ENCODE measurements at regions not wholly inside any gene's neighbourhood (a gene's known extent, or its start where the extent isn't known, plus 50 kb on each side); places are given as distances from the start of the nearest gene placed in this dataset.

DNA sequence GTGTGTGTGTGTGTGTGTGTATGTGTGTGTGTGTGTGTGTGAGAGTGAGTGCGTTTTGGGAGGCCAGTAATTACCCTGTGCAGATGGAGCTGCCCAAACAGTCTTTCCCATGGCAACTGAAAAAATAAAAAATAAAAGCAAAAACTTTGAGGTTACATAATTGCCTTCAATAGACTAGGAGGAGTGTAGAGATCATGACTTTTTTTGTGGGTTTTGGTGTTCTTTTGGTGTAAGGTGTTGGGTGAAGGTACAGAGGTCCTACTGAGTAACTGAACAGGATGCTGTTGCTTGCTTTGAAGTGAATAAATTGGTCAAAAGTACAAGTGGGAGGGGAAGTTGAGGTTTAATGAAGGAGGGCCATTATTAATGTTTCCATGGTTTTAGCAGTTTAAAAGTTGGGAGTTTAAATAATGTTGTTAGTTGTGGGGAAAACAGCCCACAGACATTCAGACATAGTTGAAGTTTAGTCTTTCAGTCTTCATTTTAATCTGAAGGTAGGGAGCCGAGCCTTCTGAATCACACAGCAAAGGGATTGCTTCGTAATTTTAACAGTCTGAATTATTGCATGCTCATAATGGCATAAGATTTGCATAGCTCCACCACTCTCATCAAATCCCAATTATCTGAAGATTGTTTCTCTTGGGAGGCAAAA lies 251.4 kb downstream of the PRL start:
- H2AFZ ChIP-seq (ENCODE audit: low read length) = no peak overlapping the region
- no peaks in the 10 kb centered on the region for H3K9me2 ChIP-seq (replicated peaks; ENCODE audit: insufficient read depth, low read length)
- no peaks in the 10 kb centered on the region for H4K20me1 ChIP-seq (ENCODE audit: insufficient read depth, low read length)
- no peaks in the 10 kb centered on the region for H3K9me3 ChIP-seq (replicated peaks; ENCODE audit: insufficient read depth, low read length)
- TF ChIP-seq EZH2phosphoT487 (IDR thresholded peaks at IDR 0.05; ENCODE audit: low read length) (no peak), EZH2 (optimal IDR thresholded peaks at IDR 0.05; ENCODE audit: low read depth, low read length) (no peak)
- TF ChIP-seq, protein P1, sequence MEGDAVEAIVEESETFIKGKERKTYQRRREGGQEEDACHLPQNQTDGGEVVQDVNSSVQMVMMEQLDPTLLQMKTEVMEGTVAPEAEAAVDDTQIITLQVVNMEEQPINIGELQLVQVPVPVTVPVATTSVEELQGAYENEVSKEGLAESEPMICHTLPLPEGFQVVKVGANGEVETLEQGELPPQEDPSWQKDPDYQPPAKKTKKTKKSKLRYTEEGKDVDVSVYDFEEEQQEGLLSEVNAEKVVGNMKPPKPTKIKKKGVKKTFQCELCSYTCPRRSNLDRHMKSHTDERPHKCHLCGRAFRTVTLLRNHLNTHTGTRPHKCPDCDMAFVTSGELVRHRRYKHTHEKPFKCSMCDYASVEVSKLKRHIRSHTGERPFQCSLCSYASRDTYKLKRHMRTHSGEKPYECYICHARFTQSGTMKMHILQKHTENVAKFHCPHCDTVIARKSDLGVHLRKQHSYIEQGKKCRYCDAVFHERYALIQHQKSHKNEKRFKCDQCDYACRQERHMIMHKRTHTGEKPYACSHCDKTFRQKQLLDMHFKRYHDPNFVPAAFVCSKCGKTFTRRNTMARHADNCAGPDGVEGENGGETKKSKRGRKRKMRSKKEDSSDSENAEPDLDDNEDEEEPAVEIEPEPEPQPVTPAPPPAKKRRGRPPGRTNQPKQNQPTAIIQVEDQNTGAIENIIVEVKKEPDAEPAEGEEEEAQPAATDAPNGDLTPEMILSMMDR (IDR thresholded peaks at IDR 0.05; ENCODE audit: low read length) = no peak
- H3K27me3 ChIP-seq (replicated peaks; ENCODE audit: insufficient read depth, low read length) = no peaks in the 10 kb centered on the region
- no peaks in the 10 kb centered on the region for H3F3A ChIP-seq (ENCODE audit: insufficient read depth, low read length)
- H3K36me3 ChIP-seq (replicated peaks; ENCODE audit: insufficient read depth, low read length) = no peaks in the 10 kb centered on the region
- H3K27ac ChIP-seq (ENCODE audit: low read length) = no peak overlapping the region
- no peak for DNase-seq
- no peak overlapping the region for H3K9ac ChIP-seq (ENCODE audit: low read length)
- no peaks in the 10 kb centered on the region for H3K4me1 ChIP-seq (ENCODE audit: low read length)
- H3K4me3 ChIP-seq (ENCODE audit: low read length) = no peak overlapping the region
- no peak overlapping the region for H3K4me2 ChIP-seq (ENCODE audit: low read depth, low read length)
- H3K79me2 ChIP-seq (ENCODE audit: low read length) = no peaks in the 10 kb centered on the region

DNA sequence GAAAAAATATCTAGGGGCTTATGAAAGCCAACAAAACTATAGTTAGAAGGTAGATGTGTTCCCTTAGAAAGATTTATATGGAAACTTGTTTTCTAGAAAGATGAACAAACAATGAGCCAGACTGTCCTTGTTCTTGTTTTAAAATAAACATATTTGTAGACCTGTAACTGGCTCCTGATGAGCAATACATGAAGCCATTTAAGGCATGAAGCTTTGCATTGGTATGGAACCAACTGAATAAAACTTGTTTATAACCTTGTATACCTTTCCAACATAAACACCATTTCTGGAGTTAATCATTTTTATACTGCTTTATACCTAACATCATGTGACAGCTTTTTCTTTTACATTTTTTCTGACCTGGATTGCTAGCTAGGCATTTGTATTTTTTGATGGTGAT lies 247.8 kb downstream of the PRL start:
- Histone ChIP-seq H3K27me3 (replicated peaks; ENCODE audit: insufficient read depth, low read length) (no peaks in the 10 kb centered on the region), H3K36me3 (replicated peaks; ENCODE audit: insufficient read depth, low read length) (no peaks in the 10 kb centered on the region), H3K9ac (ENCODE audit: low read length) (no peak overlapping the region), H3F3A (ENCODE audit: insufficient read depth, low read length) (no peaks in the 10 kb centered on the region), H3K4me2 (ENCODE audit: low read depth, low read length) (no peak overlapping the region), H3K4me3 (ENCODE audit: low read length) (no peak overlapping the region), H4K20me1 (ENCODE audit: insufficient read depth, low read length) (no peaks in the 10 kb centered on the region), H3K9me3 (replicated peaks; ENCODE audit: insufficient read depth, low read length) (no peaks in the 10 kb centered on the region), H2AFZ (ENCODE audit: low read length) (no peak overlapping the region), H3K9me2 (replicated peaks; ENCODE audit: insufficient read depth, low read length) (no peaks in the 10 kb centered on the region), H3K4me1 (ENCODE audit: low read length) (no peaks in the 10 kb centered on the region), H3K27ac (ENCODE audit: low read length) (no peak overlapping the region), H3K79me2 (ENCODE audit: low read length) (no peaks in the 10 kb centered on the region)
- no peak for DNase-seq
- TF ChIP-seq EZH2 (optimal IDR thresholded peaks at IDR 0.05; ENCODE audit: low read depth, low read length) (no peak), EZH2phosphoT487 (IDR thresholded peaks at IDR 0.05; ENCODE audit: low read length) (no peak)
- TF ChIP-seq, protein P1 (IDR thresholded peaks at IDR 0.05; ENCODE audit: low read length) = no peak

DNA sequence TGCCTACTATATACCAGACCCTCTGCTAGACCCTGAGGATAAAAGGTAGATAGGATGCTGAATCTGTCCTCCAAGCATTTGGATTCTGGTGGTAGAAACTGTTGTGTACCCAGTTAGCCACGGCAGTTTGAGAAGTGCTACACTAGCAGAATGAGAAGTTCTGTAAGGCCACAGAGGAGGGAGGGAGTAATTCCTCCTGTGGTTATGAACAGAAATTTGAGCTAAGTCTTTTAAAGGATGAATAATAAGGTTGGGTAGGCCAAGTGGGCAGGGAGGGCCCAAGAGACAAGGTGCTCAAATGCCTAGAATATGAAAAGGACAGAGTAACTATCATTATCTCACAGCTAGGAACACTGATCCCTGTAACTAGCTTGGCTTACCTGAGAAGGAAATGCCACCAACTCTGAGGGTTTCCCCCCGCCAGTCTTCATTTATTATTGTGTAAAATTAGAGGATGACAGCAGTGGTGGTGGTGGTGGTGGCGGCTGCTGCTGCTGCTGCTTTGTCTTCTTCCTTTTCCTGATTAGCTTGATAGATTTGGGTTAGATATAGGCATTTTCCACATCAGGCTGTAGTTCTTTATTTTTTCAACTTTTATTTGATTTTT lies 243.3 kb downstream of the PRL start:
- H3K9me3 ChIP-seq (replicated peaks; ENCODE audit: insufficient read depth, low read length) = no peaks in the 10 kb centered on the region
- no peaks in the 10 kb centered on the region for H4K20me1 ChIP-seq (ENCODE audit: insufficient read depth, low read length)
- H3K27ac ChIP-seq (ENCODE audit: low read length) = no peak overlapping the region
- no peak overlapping the region for H2AFZ ChIP-seq (ENCODE audit: low read length)
- no peak overlapping the region for H3K9ac ChIP-seq (ENCODE audit: low read length)
- TF ChIP-seq EZH2 (optimal IDR thresholded peaks at IDR 0.05; ENCODE audit: low read depth, low read length) (no peak), EZH2phosphoT487 (IDR thresholded peaks at IDR 0.05; ENCODE audit: low read length) (no peak)
- TF ChIP-seq, protein P1 (IDR thresholded peaks at IDR 0.05; ENCODE audit: low read length) = no peak
- no peaks in the 10 kb centered on the region for H3K9me2 ChIP-seq (replicated peaks; ENCODE audit: insufficient read depth, low read length)
- no peak for DNase-seq
- no peak overlapping the region for H3K4me3 ChIP-seq (ENCODE audit: low read length)
- no peaks in the 10 kb centered on the region for H3K4me1 ChIP-seq (ENCODE audit: low read length)
- no peaks in the 10 kb centered on the region for H3K79me2 ChIP-seq (ENCODE audit: low read length)
- no peaks in the 10 kb centered on the region for H3K27me3 ChIP-seq (replicated peaks; ENCODE audit: insufficient read depth, low read length)
- H3K4me2 ChIP-seq (ENCODE audit: low read depth, low read length) = no peak overlapping the region
- no peaks in the 10 kb centered on the region for H3F3A ChIP-seq (ENCODE audit: insufficient read depth, low read length)
- H3K36me3 ChIP-seq (replicated peaks; ENCODE audit: insufficient read depth, low read length) = no peaks in the 10 kb centered on the region

Measured in MM.1S (cell line).